K562 (cell line): ENCODE measurements at regions not wholly inside any gene's neighbourhood (a gene's known extent, or its start where the extent isn't known, plus 50 kb on each side); places are given as distances from the start of the nearest gene placed in this dataset.

Experiments
- ATAC-seq: fragments of 200-7000 bp; cut with Tn5 transposase; 3 replicates; pipeline ENCODE4 v1.9.1; 2020; ENCODE audit warnings: moderate library complexity
- BruUV-seq: library from RNA; stranded (reverse); fragments of 400-500 nt; replicated peaks from 2 replicates; lab custom pipeline; 2021; lab: Mats Ljungman, UMichigan
- CTCF ChIA-PET: fragments of 300-600 bp; formaldehyde crosslinking; extraction: SDS; loops from one replicate; lab custom pipeline; 2021; ENCODE audit warnings: low intra/inter-chr PET ratio; lab: Yijun Ruan, JAX
- POLR2A ChIA-PET: fragments of 300-600, 350-650 bp; sonication (Branson Sonifier 250); formaldehyde crosslinking; extraction: SDS; loops from one replicate; lab custom pipeline; 2021; ENCODE audit warnings: antibody characterized with exemption, inconsistent platforms; lab: Yijun Ruan, JAX
- DNase-seq, 4 experiments: peaks; one replicate each; pipeline versions ENCODE4 v3.0.0 to v3.0.0-alpha.2; 2011 to 2018; ENCODE audit warnings: low spot score in 3 of 4, mixed read lengths in 3 of 4; ENCODE audit errors: extremely low read depth in 1 of 4
- FAIRE-seq: peaks from 2 replicates; lab custom pipeline; 2011; peaks lifted over from hg19 to GRCh38; lab: Jason Lieb, UNC
- H2AFZ ChIP-seq: 2 replicates; pipeline ENCODE4 v1.6.0; 2011; ENCODE audit warnings: low read depth, low read length, control low read depth, inconsistent platforms
- H3K27ac ChIP-seq: fragments of 200-600 bp; 3 replicates; pipeline ENCODE4 v1.8.0; 2011; ENCODE audit warnings: low read depth, mild to moderate bottlenecking, control low read depth, inconsistent platforms, low read length, moderate library complexity, mixed read lengths; ENCODE audit errors: extremely low read depth
- H3K27me3 ChIP-seq, 2 experiments: fragments of 300-600 bp in 1 of 2; 2 replicates in 1 of 2; 3 replicates in 1 of 2; pipeline versions ENCODE4 v1.6.0 to v1.8.0; 2011; ENCODE audit warnings: inconsistent platforms in 2 of 2, low read length in 2 of 2, mild to moderate bottlenecking in 1 of 2, mixed read lengths in 1 of 2, moderate library complexity in 1 of 2; ENCODE audit not compliant: control insufficient read depth in 2 of 2, insufficient read depth in 2 of 2
- H3K36me3 ChIP-seq: fragments of 300-600 bp; 3 replicates; pipeline ENCODE4 v1.8.0; 2011; ENCODE audit warnings: mild to moderate bottlenecking, low read length, inconsistent platforms; ENCODE audit not compliant: control insufficient read depth, insufficient read depth
- H3K4me1 ChIP-seq, 2 experiments: fragments of 200-600 bp in 1 of 2; replicated peaks in 1 of 2; 2 replicates in 1 of 2; 3 replicates in 1 of 2; pipeline versions ENCODE4 v1.5.1 to v1.8.0; 2011; ENCODE audit warnings: inconsistent platforms in 2 of 2, low read length in 2 of 2, mild to moderate bottlenecking in 1 of 2, mixed read lengths in 1 of 2, moderate library complexity in 1 of 2; ENCODE audit not compliant: control insufficient read depth in 2 of 2, insufficient read depth in 2 of 2
- H3K4me2 ChIP-seq: 2 replicates; pipeline ENCODE4 v1.6.1; 2011; ENCODE audit warnings: low read length, control low read depth, inconsistent platforms, mixed read lengths; ENCODE audit not compliant: insufficient read depth
- H3K4me3 ChIP-seq: fragments of 200-600 bp; sonication (generic), shearing (Covaris generic); 2 replicates; pipeline ENCODE4 v1.5.1; 2016; ENCODE audit warnings: control low read depth, inconsistent platforms
- H3K79me2 ChIP-seq: fragments of 200-600 bp; 3 replicates; pipeline ENCODE4 v1.8.0; 2011; ENCODE audit warnings: low read length, inconsistent platforms; ENCODE audit not compliant: control insufficient read depth, insufficient read depth
- H3K9ac ChIP-seq, 2 experiments: 2 replicates each; pipeline versions ENCODE4 v1.6.0 to v1.6.1; 2011; ENCODE audit warnings: low read depth in 2 of 2, low read length in 2 of 2, control low read depth in 1 of 2, inconsistent platforms in 1 of 2, mild to moderate bottlenecking in 1 of 2, mixed read lengths in 1 of 2; ENCODE audit not compliant: insufficient read depth in 1 of 2
- H3K9me1 ChIP-seq: one replicate; pipeline ENCODE4 v1.6.0; 2011; ENCODE audit warnings: inconsistent platforms, mild to moderate bottlenecking, low read length, moderate library complexity; ENCODE audit not compliant: control insufficient read depth, insufficient read depth
- H3K9me3 ChIP-seq: replicated peaks from 2 replicates; pipeline ENCODE4 v1.5.1; 2011; ENCODE audit warnings: low read depth, low read length, inconsistent platforms; ENCODE audit not compliant: control insufficient read depth, insufficient read depth
- H4K20me1 ChIP-seq: replicated peaks from 2 replicates; pipeline ENCODE4 v1.6.1; 2011; ENCODE audit warnings: low read length, inconsistent platforms, mixed read lengths; ENCODE audit not compliant: control insufficient read depth, insufficient read depth
- AFF4 ChIP-seq: sonication (generic); formaldehyde crosslinking; IDR thresholded peaks from 2 replicates; pipeline ENCODE4 v1.8.0; 2023; ENCODE audit warnings: mild to moderate bottlenecking, missing genetic modification reagents
- CEBPZ ChIP-seq: fragments of 150-350 bp; IDR thresholded peaks from 2 replicates; pipeline ENCODE4 v1.6.1; 2014; ENCODE audit warnings: low read depth, mild to moderate bottlenecking, low read length, borderline replicate concordance
- CTCF ChIP-seq, 3 experiments: IDR thresholded peaks in 2 of 3; conservative IDR thresholded peaks in 1 of 3; 2 replicates each; pipeline ENCODE4 v1.5.1; 2011 to 2012; ENCODE audit warnings: low read length in 3 of 3, mild to moderate bottlenecking in 3 of 3, control low read depth in 2 of 3, improper control_type of control experiment in 1 of 3, inconsistent platforms in 1 of 3, low read depth in 1 of 3, mixed read lengths in 1 of 3, moderate library complexity in 1 of 3; ENCODE audit not compliant: insufficient read depth in 2 of 3
- RAD21 ChIP-seq, 2 experiments: fragments of 250-450 bp in 1 of 2; fragments of 450-650 bp in 1 of 2; sonication (Bioruptor Pico) in 1 of 2; formaldehyde crosslinking in 1 of 2; IDR thresholded peaks in 1 of 2; conservative IDR thresholded peaks in 1 of 2; 2 replicates each; pipeline versions ENCODE4 v1.4.0 to v1.8.0; 2020 to 2022; ENCODE audit warnings: mild to moderate bottlenecking in 2 of 2, moderate library complexity in 1 of 2
- SPI1 ChIP-seq: IDR thresholded peaks from 2 replicates; pipeline ENCODE4 v1.6.1; 2011; ENCODE audit warnings: low read depth, low read length, control low read depth, borderline replicate concordance
- ZNF239 ChIP-seq: fragments of 250-450 bp; sonication (Bioruptor Pico); IDR thresholded peaks from 2 replicates; pipeline ENCODE4 v1.4.0; 2020; ENCODE audit warnings: mild to moderate bottlenecking
- ZNF282 ChIP-seq: sonication (generic); formaldehyde crosslinking; IDR thresholded peaks from 2 replicates; pipeline ENCODE4 v1.8.1; 2023; ENCODE audit warnings: missing genetic modification reagents
- ZNF384 ChIP-seq: IDR thresholded peaks from 2 replicates; pipeline ENCODE4 v1.6.1; 2012; ENCODE audit warnings: low read depth, low read length, improper control_type of control experiment
- ZNF79 ChIP-seq: fragments of 250-450 bp; sonication (Bioruptor Pico); IDR thresholded peaks from 2 replicates; pipeline ENCODE4 v1.4.0; 2020; ENCODE audit warnings: low read depth, mild to moderate bottlenecking, moderate library complexity
- WGBS: fragments of 100-300 bp; shearing (Covaris generic); methylation state at CpG from one replicate; pipeline ENCODE4 v1.1.6; 2016; ENCODE audit warnings: low coverage, mixed read lengths; ENCODE audit not compliant: insufficient coverage; ENCODE audit errors: missing lambda C conversion rate; 5-methylcytosine and 5-hydroxymethylcytosine counted together
- in situ Hi-C: fragments of 300-500 bp; cut with MboI; formaldehyde crosslinking; loops from 4 replicates; pipeline ENCODE4 v1.15.0; 2018; ENCODE audit warnings: inconsistent platforms, mixed read lengths
- intact Hi-C: fragments of 100-400 bp; cut with micrococcal nuclease; formaldehyde crosslinking; loops from 2 replicates; pipeline ENCODE4 v1.14.2; 2022

GRCh38 chr14:106276326-106277267 is 750.2 kb downstream of the TMEM121 start (continued):
- TF ChIP-seq AFF4 (CRISPR knock-in tag) (no peak), ZNF239 (CRISPR knock-in tag) (no peak), ZNF79 (CRISPR knock-in tag) (no peak), ZNF384 (no peak)

- WGBS, result 3% methylated on average over 3 of the region's 3 CpGs
- no peaks in the 10 kb centered on the region for H3K9me3 ChIP-seq
- no peaks in the 10 kb centered on the region for H4K20me1 ChIP-seq
- peak; percentile 30 to 49 (median 42) for DNase-seq
- FAIRE-seq, result no peak
- no peaks in the 10 kb centered on the region for H3K36me3 ChIP-seq
- no peaks in the 10 kb centered on the region for H3K79me2 ChIP-seq
- intact Hi-C loops (no loop called here), in situ Hi-C loops (no loop called here)
- no peak overlapping the region for H2AFZ ChIP-seq
- H3K4me1 ChIP-seq, result no peaks in the 10 kb centered on the region
- POLR2A ChIA-PET, result interaction anchor here (0.6 kb wide), 1 partner anchor 154 kb away, joined by 3 read pairs; no protein-coding TSS in a partner anchor
- no TSS peak for BruUV-seq
- H3K27me3 ChIP-seq, result no peaks in the 10 kb centered on the region
- peak; percentile 77 for ATAC-seq
- H3K4me3 ChIP-seq, result no peak overlapping the region
- H3K9ac ChIP-seq, result no peak overlapping the region
- H3K27ac ChIP-seq, result no peak overlapping the region
- CTCF ChIA-PET, result no interaction called here
- H3K4me2 ChIP-seq, result no peak overlapping the region
- no peaks in the 10 kb centered on the region for H3K9me1 ChIP-seq
- TF ChIP-seq CTCF (IDR thresholded peaks at IDR 0.05 in 2 of 3, conservative IDR thresholded peaks at IDR 0.05 in 1 of 3; ENCODE audit: insufficient read depth in 2 of 3, low read depth in 1 of 3, low read length in 3 of 3) (peak; percentile 58 to 79 (median 63)), CEBPZ (no peak), SPI1 (0 out of 2 replicates have a peak, but pooled peaks have one; percentile 25), ZNF282 (CRISPR knock-in tag) (no peak), RAD21 (CRISPR knock-in tag; conservative IDR thresholded peaks at IDR 0.05 in 1 of 2, IDR thresholded peaks at IDR 0.05 in 1 of 2) (peak in 1 of 2 experiments; percentile 17; a peak in 1 of 4 replicates)
Observed at GRCh38 chr14:106277503-106277902, 751.1 kb downstream of the TMEM121 start.
